ENCODE measurements at regions not wholly inside any gene's neighbourhood (a gene's known extent, or its start where the extent isn't known, plus 50 kb on each side); places are given as distances from the start of the nearest gene placed in this dataset.

DNA sequence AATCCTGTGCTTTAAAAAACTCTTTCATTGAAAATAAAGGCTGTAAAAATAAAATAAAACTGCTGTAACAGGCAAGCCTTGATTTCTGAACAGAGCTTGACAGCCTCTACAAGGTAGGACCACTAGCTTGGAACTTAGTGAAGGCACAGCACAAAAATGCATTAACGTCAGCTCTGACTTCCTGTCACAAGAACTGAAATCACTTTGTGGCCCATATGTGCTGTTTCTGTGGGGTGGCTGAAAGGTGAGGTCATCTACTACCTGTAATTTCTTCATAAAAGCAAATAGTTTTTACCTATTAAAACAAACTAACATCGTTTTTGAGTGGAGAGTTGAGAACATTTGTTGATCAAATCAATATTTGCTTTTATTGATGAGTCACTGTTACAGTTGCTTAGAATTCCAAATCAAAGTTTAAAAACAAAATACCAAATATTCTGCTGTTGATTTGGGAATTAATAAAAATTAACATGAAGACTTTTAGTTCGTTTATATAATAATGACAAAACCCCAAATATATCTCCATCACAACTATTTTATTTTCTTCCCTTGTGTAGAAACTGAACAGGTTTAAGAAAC lies 1034.1 kb downstream of the MCTP2 start:
- DNase-seq, result no peak

DNA sequence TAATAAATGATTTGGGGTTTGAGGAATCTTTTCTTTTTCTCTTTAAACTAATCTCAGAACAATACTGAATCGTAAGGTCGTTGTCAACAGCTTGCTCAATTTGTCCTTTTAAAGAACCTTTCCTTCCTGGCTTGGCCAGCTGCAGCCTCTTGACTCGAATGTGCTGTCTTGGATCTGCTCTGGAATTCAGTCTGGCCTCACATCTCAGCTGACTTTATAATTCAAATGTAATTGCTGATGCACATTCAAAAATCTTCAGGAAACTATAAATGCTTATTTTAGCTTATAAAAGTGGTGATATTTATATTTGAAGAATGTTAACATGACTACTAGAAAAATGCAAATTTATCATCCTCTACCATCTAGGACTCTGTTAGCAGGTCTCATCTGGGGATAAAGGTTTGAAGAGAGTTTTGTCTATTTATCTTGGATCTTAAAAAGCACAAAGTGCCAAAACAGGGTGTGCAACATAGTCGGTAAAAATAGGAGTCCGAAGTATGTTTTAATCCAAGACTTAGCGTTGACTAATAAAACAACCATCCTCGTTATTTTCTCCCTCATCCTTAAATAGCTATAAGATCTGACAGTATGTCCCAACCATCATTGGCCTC lies 1035.2 kb downstream of the MCTP2 start:
- DNase-seq, result no peak

DNA sequence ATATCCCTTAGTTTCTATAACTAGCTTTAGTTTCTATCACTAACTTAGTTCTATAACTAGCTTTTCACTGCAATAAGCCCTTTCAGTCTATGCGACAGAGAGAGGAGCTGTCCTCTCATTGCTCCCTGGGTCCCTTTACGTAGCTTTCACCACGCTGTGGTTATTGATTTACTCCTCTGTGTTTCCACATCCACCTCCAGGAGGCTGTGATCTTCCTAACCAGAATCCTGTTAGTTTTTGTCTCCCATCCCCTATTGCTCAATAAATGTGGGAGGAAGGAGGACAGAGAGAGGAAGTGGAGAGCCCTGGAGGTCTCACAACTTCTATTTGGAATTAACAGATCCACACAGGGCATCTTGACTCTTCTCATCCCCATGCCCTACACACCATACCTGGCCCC lies 1036.1 kb downstream of the MCTP2 start:
- no peak for DNase-seq

DNA sequence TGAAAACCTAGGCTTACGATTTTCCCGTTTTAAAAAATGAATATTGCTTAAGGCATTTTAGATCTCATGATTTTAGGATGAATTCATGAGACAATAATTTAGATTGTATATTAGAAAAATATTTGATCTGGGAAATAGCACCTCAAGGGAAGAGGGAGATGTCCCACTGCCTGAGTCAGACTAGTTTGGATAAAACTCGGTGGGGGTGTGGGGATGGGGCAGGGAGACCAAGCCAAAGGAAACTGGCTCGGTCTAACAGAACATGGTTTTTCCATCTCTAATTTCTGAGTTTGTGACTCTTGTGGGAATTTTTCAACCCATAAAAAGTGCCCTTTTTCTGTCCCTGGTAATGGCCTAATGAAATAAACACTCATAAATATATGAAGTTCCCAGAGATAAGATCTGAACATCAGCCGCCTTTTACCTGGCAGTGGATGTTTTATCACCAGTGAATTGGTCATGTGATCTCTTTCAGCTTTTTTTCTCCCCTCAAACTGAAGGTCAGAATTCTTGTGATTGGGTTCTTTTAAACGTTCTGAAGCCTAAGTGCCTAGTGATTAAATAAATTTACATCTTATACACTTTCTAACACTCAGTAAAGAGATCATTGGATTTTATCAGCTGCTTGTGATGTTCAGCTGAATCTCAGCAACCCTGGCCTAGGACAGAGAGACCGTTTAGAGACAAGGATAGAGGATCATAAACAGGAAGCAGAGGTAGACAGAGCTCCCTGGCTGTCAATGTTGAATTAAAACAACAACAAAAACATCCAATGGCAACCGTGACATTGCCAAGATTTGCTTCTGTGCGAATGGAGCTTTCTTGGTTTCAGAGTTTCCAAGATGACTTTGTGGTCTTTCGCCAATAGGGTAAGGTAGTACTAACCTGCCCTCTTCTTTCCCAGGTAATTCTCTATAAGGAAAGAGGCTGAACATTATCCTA lies 1038.2 kb downstream of the MCTP2 start:
- DNase-seq, result no peak

DNA sequence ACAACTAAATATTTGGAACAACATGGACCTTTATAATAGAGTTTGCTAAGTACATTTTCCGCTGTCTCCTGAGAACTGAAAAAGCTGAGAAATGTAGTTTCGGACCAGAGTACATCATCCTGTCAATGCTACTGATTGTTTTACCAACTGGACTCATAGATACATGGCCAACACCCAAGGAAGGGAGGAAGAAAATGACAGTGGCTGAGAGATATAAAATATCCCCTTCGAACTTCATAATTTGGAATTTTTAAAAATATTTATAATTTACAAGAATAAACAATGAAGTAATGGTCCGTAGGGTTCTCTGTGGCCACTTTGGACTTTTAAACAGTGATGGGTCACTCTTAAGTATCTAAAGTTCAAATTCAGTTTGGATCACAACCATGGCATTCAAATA lies 1042.7 kb downstream of the MCTP2 start:
- no peak for DNase-seq

DNA sequence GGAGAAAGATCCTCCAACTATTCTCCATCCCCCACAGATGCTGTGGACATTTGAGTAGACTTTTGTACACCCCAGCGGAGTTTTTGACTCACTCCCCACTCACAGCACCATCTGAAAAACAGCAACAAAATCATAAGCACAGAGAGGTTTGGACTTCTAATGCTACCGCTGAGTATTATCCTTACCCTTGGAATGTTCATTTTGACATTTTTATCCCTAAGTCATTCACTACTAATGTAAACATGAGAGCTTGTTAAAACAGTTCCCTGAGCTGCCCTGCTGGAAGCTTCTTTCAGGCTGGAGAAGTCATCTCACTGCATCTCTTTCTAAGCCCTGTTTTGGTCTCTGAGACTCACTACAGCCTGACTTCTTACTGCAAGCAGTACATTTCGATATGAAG lies 1045.9 kb downstream of the MCTP2 start:
- DNase-seq, result no peak

DNA sequence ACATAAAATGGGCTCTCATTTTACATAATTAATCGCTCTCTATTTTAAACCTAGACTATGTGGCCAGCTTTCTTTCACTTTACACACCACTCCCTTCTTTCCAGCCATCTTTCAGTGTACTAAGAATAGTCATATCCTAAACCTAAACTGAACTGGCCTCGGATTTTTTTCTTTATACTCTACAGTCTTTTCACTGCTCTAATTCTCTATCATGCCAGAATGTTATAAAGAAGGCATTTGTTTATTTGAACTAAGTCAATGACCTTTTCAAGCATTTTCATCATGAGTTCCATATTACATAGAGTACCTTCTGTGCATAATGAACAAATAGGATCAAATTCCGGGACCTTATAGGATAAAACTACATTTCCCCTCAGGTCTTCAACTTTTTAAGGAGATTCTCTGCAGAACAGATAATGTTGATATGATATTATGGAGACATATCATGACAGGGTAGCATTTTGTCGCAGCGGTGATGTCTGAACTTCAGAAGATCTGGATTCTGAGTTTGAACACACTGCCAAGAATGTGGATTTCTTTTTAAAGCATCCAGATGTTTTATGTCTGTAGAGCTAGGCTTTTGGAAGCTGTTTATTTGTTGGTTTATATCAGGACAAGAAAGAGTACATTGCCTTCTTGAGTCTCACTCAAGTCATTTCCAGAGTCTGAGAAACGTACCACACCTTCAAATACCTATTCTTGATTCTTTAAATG lies 1047.3 kb downstream of the MCTP2 start:
- DNase-seq, result no peak

DNA sequence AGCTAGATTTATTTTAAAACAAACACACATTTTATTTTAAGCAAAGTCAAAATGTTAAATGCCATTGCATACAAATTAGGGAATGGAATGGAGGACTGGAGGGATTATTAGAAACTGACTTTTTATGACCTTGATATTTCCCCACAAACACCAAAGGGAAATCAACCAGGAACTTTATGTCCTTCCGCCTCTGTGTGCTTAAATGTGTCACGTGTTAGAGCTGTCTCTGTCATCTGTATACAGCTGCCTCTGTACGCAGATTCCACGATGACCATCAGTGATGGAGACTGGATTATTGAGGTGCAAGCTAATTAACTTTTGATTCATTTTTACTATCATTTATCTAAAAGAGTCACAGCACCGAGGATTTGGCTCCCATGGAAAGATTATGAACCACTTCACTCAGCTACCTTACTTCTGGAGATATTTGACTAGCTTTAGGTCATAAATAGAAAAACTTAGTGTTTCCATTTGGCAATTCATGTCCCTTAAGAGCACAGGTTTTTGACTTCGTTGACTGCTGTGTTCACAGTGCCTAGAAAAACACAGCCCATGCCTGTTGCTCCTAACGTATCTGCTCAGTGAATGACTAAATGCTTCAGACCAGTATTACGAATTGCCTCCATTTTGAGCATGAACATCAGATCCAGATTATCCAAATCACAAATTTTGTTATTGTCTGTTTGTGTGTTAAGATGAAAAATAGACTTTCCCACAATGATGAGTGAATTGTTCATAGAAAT lies 1048.1 kb downstream of the MCTP2 start:
- no peak for DNase-seq

DNA sequence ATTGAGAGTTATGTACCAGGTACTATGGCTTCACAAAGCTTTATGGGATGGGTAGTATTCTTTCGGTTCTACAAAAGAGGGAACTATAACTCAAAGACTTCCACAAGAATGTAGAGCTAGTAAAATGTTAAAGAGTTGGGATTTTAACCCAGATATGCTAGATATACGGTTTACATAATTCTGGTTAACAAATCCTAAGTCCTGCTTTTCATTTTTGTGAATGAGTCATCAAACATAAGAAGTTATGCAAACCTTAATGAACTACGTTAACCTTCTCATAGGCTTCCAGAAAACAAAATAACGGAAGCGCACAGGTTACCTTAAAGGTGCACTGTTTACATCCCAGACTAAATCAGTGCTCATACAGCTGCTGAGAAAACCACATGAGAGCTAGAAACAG lies 1049.3 kb downstream of the MCTP2 start:
- DNase-seq, result no peak

DNA sequence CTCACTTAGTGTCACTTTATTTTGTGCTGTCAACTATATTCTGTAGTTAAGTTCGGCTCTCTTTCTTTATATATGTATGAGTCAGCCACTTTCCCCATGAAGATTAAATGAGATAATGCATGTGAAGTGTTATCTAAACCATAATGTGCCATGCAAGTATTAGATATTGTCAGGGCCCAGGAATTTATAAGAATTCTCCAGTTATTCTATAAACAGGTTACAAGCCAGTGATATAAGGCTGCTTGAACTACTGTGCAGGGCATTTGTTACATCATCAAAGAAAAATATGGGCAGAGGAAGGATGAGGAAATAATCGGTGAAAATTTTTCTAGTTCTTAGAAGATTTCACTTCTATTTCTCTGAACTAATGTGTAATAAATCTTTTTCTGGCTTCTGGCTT lies 1049.0 kb upstream of the NR2F2 start:
- DNase-seq, result no peak

DNA sequence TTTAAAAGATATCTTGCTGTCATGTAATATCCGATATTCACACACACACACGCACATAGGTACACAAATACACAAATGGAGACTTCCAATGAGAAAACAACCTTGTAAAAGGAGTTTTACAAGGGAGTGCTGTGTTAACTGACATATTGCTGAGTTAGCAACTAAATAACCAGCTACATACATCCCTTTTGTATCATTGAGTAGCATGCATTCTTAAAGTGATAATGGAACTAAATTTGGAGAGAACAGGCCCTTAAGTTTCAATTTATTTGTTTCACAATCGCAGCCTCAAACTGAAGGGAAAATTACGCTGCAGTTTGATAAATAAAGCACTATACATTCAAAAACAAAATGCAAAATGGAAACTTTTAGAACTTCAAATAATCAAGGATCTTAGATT lies 1046.0 kb upstream of the NR2F2 start:
- no peak for DNase-seq

DNA sequence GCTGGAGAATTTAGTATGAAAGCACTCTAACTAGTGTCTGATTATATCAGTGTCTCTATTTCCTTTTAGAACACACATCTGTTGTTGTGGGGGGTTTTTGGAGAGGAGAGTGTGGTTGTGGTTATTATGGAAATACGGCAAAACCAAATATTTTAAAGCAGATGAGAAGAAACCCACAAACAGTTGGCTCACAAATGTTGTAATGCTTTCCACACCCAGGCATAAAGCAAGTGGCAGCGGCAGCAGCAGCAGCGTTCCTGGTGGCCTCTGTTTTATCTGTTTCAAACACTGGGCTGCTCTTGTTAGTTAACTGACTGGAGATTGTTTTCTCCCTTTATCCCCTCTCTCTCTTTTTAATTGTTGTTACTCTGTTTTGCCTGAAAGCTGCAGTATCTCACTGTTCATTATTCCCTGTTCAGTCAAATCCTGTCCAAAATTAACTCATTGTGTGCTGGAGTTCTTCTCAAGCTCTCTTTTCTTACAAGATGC lies 1045.5 kb upstream of the NR2F2 start:
- no peak for DNase-seq

DNA sequence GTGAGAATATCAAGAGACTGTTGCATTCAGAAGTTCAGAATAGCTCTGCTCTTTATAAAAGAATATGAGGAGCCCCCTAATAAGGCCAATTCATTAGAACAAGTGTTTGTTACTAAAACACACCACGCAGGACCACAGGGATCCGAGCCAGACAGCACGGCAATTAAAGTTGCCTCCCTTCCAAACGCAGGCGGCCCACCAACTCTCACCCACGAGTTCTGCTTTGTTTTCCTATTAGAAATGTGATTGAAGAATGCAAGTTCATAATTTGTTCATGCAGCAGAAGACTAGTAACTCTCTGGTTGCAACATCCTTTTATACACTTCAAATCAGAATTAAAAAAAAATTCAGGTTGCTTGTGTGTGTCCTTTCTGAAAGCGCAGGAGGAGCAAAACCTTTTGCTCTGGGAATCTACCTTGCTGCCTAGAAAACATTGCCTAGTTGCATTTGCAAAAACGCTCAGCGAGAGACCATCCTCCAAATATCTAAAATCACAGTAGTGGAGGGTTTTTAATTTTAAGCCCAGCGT lies 1044.1 kb upstream of the NR2F2 start:
- no peak for DNase-seq

DNA sequence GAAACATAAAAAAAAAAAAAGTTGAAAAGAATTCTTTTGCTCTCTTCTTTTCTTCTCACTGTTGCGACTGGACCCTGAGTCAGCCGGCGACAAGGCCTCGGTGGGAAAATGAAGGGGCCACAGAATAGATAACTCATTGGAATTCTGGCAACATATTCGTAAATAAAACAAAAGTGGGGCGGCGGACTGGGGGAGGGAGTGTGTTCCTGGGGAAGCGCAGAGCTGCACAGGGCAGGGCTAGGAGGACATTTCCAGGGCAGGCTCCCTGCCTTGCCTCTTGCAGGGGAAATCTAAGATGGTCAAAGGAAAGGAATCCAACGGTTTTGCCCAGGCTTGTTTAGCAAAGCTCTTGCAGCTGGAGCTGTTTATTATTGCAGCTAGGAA lies 1042.8 kb upstream of the NR2F2 start:
- no peak for DNase-seq

DNA sequence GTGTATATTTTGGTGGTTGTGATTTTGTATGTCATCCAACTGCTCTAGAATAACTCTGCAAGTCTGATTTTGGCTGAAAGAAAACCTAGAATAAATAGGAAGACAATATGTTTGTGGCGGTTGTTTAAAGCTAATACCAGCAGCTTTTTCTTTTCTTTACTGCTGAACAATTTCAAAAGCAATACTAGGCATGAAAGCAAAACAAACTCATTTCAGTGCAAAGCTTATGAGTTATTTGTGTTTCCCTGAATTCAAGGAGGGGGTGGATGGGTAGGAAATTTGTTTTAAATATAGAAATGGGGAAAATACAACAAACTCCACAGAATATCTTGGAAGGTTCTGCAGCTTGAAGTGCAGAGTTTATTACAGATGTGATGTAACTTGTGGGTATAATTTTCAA lies 1041.9 kb upstream of the NR2F2 start:
- no peak for DNase-seq

DNA sequence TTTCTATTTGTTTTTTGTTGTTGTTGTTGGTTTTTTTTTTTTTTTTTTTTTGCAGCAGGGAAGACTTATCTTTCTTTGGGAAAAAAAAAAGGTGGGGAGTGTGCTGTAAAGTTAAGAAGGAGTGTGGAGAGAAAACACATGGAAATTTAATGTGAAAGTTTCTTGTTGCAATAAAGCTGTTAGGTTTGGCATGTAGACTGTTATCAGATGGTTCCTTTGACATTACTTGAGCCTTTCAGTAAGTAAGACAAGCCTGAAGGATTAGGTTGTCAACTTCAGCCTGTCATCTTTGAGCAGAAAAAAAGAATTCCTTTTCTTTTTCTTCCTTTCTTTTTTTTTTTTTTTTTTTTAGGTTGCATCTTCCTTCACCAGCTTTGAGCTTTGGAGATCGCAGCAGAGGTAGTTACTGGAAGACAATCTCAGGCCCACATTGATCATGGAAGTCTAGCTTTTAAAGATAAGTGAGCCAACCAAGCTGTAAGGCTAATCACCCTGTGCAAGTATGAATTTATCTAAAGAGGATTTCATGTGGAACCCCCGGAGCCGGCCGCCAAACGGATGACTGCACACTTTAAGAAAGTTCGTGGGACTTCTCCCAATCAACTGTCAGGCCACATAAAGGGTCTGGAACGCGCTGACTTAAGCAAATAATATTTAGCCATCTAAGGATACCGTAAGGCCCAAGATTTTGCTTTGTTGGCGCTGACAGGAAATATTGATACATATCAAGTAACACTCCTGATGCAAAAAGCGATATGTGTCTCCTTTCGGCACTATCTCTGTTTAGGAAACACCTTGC lies 1040.1 kb upstream of the NR2F2 start:
- no peak for DNase-seq

DNA sequence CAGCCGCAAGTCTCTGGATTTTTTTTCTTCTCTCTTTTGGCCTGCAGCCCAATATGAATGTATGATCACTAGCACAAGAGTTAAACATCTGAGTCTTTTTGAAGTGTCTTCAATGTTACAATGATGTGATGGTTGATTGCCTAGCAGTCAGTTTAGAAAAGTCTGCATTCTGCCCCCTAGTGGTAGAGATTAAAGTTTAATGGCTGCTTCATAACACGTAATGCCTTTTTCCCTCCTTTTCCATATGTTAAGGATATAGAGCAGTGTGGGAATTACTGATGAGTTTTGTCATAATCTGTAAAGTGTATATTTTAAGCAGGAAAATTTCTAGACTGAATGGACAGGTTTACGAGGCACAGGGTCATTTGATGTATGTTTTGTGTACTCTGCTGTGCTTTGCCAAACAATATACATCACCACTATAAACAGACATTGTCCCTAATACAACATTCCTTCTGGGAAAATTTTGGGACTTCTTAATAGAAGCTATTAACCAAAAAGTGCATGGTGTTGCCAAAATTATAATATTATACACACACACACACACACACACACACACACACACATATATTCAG lies 1038.5 kb upstream of the NR2F2 start:
- no peak for DNase-seq

DNA sequence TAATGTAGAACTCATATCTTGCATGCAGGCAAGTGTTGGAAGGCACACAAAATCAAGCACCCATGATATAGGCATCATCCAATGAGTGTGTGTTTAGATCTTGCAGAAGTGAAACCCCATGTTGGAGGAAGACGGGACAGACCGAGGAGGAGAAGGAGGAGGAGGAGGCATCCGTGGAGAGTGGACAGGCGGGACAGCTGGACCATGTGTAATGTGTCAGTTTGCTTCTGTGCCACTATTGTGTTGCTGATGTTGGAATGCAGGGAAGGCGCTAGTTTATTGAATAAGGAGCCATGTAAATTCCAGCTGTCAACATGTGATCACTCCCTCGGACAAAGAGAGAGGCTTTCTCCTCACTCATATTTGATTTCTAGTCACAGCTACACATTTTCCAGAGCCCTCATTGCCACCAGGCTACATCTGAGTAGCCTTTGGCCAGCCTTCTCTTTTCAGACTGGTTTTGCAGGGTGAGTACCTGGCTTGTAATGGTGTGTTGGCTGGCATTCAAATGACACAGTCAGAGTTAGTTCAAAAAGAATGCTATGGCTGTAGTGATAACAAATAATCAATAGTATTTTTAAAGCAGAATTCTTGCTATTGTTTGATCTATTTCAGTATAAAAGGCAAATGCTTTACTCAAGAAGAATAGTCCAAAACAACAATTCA lies 1037.6 kb upstream of the NR2F2 start:
- no peak for DNase-seq

DNA sequence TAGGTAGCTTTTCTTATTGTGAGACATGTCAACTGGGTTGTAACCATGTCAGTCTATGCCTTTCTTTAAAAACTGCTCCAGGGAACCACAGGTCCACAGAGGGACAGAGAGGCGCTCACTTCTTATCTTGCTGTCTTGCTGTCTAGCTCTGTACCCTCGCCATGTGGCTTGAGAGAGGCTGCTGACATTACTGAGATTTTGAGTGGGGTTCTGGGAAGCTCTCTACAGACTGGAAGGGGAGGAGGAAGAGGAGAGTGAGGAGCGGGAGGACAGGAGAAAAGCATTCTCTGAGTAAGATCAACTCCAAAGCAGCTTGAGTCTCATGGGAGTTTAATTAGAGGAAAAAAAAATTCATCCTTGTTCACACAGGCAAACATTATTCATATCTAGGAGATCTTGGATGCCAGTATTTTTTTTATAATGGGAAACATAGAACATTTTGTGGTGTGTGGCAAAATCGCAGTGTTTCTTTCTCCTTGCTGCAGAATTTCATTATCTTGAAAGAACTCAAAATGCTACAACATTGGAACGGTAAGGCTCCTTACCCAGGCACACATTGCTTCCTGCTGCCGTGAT lies 1037.0 kb upstream of the NR2F2 start:
- DNase-seq, result no peak

DNA sequence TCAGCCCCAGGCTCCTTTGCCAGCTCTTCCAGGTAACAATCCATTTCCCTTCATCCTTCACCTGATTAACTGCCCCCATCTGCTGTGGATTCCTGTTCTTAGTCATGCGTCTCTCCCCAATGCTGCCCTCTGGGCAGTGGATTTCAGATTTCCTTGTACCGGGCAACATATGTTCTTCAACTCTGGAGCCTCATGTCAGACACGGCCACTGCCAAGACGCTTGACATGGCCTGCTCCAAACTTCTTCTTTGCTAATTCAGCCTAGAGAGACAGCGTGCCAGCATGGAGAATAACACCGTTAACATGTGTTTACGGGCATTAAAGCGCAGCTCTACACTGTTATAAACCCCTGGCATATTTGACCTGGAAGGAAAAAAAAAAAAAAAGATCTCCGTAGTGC lies 1035.1 kb upstream of the NR2F2 start:
- DNase-seq, result no peak
